SK-N-SH (cell line): ENCODE measurements at regions not wholly inside any gene's neighbourhood (a gene's known extent, or its start where the extent isn't known, plus 50 kb on each side); places are given as distances from the start of the nearest gene placed in this dataset.

ENCODE experiments used
- CTCF ChIP-seq: fragments of 200-600 bp; sonication (generic); IDR thresholded peaks from 2 replicates; pipeline ENCODE4 v1.6.1; 2017; ENCODE audit warnings: antibody characterized with exemption, mild to moderate bottlenecking, moderate library complexity
- EP300 ChIP-seq, 2 experiments: IDR thresholded peaks; 2 replicates each; pipeline versions ENCODE4 v1.4.0 to v1.6.1; 2012; ENCODE audit warnings: borderline replicate concordance in 1 of 2, low read depth in 1 of 2, low read length in 1 of 2
- GABPA ChIP-seq: IDR thresholded peaks from 2 replicates; pipeline ENCODE4 v1.4.0; 2012; ENCODE audit warnings: low read depth, mild to moderate bottlenecking
- POLR2AphosphoS5 ChIP-seq: IDR thresholded peaks from 2 replicates; pipeline ENCODE4 v1.6.1; 2012; ENCODE audit warnings: low read depth, low read length
- TAF1 ChIP-seq: IDR thresholded peaks from 2 replicates; pipeline ENCODE4 v1.6.1; 2012; ENCODE audit warnings: low read depth, mild to moderate bottlenecking, low read length, moderate library complexity, borderline replicate concordance
- USF2 ChIP-seq: fragments of 150-350 bp; IDR thresholded peaks from 2 replicates; pipeline ENCODE4 v1.6.1; 2017; ENCODE audit warnings: antibody characterized with exemption, low read length, low read depth, borderline replicate concordance
- ZBTB33 ChIP-seq: IDR thresholded peaks from 2 replicates; pipeline ENCODE4 v1.4.0; 2012; ENCODE audit warnings: low read depth, borderline replicate concordance

- TF ChIP-seq CTCF (no peak), POLR2AphosphoS5 (no peak), GABPA (no peak), EP300 (IDR thresholded peaks at IDR 0.05; ENCODE audit: borderline replicate concordance in 1 of 2, low read depth in 1 of 2, low read length in 1 of 2) (no peak), TAF1 (no peak), ZBTB33 (no peak), USF2 (no peak)
Measured at GRCh38 chr15:35689266-35689665, 143.3 kb upstream of the DPH6 start.
